ENCODE measurements at regions not wholly inside any gene's neighbourhood (a gene's known extent, or its start where the extent isn't known, plus 50 kb on each side); places are given as distances from the start of the nearest gene placed in this dataset.

DNA sequence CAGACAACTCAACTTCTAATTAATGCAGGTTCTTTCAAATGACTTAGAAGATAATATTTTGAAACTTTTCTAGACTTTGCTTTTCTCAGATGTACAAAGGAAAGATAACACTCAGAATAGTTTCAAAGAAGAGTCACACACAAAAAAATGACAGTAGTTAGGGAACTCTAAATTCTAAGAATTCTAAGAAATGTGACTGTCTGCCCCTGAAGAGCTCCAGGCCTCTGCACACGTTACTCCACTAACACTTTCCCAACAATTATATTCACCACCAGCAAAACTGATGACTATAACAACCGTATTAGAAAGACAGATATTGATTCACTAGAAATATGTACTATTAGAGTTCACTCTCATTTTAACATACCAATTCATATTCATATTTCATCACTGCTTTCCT is 133.3 kb upstream of the SMLR1 start:
- TF ChIP-seq POLR2AphosphoS5 (IDR thresholded peaks at IDR 0.05; ENCODE audit: low read depth) (no peak), GABPA (IDR thresholded peaks at IDR 0.05; ENCODE audit: low read depth) (no peak), SPI1 (IDR thresholded peaks at IDR 0.05; ENCODE audit: borderline replicate concordance, low read depth) (no peak)
- TF ChIP-seq, protein P1, sequence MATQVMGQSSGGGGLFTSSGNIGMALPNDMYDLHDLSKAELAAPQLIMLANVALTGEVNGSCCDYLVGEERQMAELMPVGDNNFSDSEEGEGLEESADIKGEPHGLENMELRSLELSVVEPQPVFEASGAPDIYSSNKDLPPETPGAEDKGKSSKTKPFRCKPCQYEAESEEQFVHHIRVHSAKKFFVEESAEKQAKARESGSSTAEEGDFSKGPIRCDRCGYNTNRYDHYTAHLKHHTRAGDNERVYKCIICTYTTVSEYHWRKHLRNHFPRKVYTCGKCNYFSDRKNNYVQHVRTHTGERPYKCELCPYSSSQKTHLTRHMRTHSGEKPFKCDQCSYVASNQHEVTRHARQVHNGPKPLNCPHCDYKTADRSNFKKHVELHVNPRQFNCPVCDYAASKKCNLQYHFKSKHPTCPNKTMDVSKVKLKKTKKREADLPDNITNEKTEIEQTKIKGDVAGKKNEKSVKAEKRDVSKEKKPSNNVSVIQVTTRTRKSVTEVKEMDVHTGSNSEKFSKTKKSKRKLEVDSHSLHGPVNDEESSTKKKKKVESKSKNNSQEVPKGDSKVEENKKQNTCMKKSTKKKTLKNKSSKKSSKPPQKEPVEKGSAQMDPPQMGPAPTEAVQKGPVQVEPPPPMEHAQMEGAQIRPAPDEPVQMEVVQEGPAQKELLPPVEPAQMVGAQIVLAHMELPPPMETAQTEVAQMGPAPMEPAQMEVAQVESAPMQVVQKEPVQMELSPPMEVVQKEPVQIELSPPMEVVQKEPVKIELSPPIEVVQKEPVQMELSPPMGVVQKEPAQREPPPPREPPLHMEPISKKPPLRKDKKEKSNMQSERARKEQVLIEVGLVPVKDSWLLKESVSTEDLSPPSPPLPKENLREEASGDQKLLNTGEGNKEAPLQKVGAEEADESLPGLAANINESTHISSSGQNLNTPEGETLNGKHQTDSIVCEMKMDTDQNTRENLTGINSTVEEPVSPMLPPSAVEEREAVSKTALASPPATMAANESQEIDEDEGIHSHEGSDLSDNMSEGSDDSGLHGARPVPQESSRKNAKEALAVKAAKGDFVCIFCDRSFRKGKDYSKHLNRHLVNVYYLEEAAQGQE (IDR thresholded peaks at IDR 0.05; ENCODE audit: insufficient replicate concordance, low read depth): no peak
- TF ChIP-seq, protein P2, sequence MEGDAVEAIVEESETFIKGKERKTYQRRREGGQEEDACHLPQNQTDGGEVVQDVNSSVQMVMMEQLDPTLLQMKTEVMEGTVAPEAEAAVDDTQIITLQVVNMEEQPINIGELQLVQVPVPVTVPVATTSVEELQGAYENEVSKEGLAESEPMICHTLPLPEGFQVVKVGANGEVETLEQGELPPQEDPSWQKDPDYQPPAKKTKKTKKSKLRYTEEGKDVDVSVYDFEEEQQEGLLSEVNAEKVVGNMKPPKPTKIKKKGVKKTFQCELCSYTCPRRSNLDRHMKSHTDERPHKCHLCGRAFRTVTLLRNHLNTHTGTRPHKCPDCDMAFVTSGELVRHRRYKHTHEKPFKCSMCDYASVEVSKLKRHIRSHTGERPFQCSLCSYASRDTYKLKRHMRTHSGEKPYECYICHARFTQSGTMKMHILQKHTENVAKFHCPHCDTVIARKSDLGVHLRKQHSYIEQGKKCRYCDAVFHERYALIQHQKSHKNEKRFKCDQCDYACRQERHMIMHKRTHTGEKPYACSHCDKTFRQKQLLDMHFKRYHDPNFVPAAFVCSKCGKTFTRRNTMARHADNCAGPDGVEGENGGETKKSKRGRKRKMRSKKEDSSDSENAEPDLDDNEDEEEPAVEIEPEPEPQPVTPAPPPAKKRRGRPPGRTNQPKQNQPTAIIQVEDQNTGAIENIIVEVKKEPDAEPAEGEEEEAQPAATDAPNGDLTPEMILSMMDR (IDR thresholded peaks at IDR 0.05; ENCODE audit: insufficient read depth, low read length): no peak

DNA sequence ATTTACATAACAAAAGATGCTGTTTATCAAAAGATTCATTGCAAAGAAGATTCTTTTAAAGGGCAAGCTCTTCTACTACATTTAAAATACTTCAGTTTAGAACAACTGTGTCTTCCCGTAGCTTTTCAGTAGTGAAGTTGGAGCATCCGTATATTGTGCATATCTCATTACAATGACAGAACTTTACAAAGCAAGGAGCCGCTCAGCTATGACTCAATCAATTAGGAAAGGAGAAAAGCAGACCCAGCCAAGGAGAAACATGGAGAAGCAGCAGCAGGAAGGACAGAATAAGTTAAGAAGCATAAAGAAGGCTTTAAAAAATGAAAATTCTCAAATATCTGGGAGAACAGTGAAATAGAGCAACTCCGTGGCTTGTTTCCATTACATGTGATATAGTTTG is 132.6 kb upstream of the SMLR1 start:
- H3K27ac ChIP-seq (replicated peaks): no peak overlapping the region
- TF ChIP-seq, protein P1 (IDR thresholded peaks at IDR 0.05; ENCODE audit: insufficient replicate concordance, low read depth): no peak
- TF ChIP-seq GABPA (IDR thresholded peaks at IDR 0.05; ENCODE audit: low read depth) (no peak), POLR2AphosphoS5 (IDR thresholded peaks at IDR 0.05; ENCODE audit: low read depth) (no peak), SPI1 (IDR thresholded peaks at IDR 0.05; ENCODE audit: borderline replicate concordance, low read depth) (no peak)
- TF ChIP-seq, protein P2 (IDR thresholded peaks at IDR 0.05; ENCODE audit: insufficient read depth, low read length): no peak
- H3K4me3 ChIP-seq (replicated peaks; ENCODE audit: insufficient read depth, low read length): no peak overlapping the region
- peaks cover 2% of the 10 kb centered on the region for H3K27me3 ChIP-seq (ENCODE audit: insufficient read depth, poor library complexity, severe bottlenecking)
- no peak for DNase-seq (ENCODE audit: low read depth in 1 of 2, low spot score in 1 of 2)

More for the DNA sequence above, 133.3 kb upstream of the SMLR1 start:
- H3K4me3 ChIP-seq (replicated peaks; ENCODE audit: insufficient read depth, low read length): no peak overlapping the region
- H3K27ac ChIP-seq (replicated peaks): no peak overlapping the region
- DNase-seq (ENCODE audit: low read depth in 1 of 2, low spot score in 1 of 2): no peak
- H3K27me3 ChIP-seq (ENCODE audit: insufficient read depth, poor library complexity, severe bottlenecking): peaks cover 2% of the 10 kb centered on the region

DNA sequence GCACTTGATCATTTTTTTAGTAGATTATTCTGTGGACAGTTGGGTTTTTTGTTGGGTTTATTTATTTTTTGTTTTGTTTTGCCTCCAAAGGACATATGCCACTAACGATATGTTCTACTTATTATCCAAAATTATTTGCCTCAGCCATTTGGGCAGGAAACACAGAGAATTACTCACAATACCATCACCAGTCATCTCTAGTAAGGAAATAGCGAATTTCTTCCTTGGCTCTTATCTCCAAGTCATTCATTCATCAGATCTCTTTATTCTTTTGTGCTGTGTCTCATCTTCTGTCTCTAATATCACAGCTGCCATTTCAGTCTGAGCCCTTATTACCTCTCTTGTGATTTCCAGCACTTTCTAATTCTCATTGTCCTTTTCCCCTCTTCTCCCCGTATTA is 130.4 kb upstream of the SMLR1 start:
- TF ChIP-seq GABPA (IDR thresholded peaks at IDR 0.05; ENCODE audit: low read depth) (no peak), SPI1 (IDR thresholded peaks at IDR 0.05; ENCODE audit: borderline replicate concordance, low read depth) (no peak), POLR2AphosphoS5 (IDR thresholded peaks at IDR 0.05; ENCODE audit: low read depth) (no peak)
- TF ChIP-seq, protein P1 (IDR thresholded peaks at IDR 0.05; ENCODE audit: insufficient replicate concordance, low read depth): no peak
- TF ChIP-seq, protein P2 (IDR thresholded peaks at IDR 0.05; ENCODE audit: insufficient read depth, low read length): no peak
- Histone ChIP-seq H3K4me3 (replicated peaks; ENCODE audit: insufficient read depth, low read length) (no peak overlapping the region), H3K27me3 (ENCODE audit: insufficient read depth, poor library complexity, severe bottlenecking) (peaks cover 2% of the 10 kb centered on the region), H3K27ac (replicated peaks) (no peak overlapping the region)
- no peak for DNase-seq (ENCODE audit: low read depth in 1 of 2, low spot score in 1 of 2)
